ENCODE measurements at regions not wholly inside any gene's neighbourhood (a gene's known extent, or its start where the extent isn't known, plus 50 kb on each side); places are given as distances from the start of the nearest gene placed in this dataset.

- H3K4me1 Mint-ChIP-seq: no peaks in the 10 kb centered on the region
- whole genome bisulfite sequencing (ENCODE audit: insufficient coverage): no CpG with 5 or more reads among the region's 4 CpGs
- H3K9ac ChIP-seq (ENCODE audit: insufficient read depth, low read length, poor library complexity, severe bottlenecking): no peak overlapping the region
These were observed 2324.7 kb upstream of the AGA start for GRCh38 chr4:179766938-179767337.

GRCh38 chr4:179768996-179769395, 2326.8 kb upstream of the AGA start:
- Histone ChIP-seq H3K4me2 (replicated peaks; ENCODE audit: extremely low read depth, low read length, poor library complexity, severe bottlenecking) (no peak overlapping the region), H2AFZ (ENCODE audit: insufficient read depth, low read depth, low read length, poor library complexity, severe bottlenecking) (no peak overlapping the region), H3K4me1 (ENCODE audit: control insufficient read depth in 1 of 2, insufficient read depth in 2 of 2, low read length in 2 of 2) (no peaks in the 10 kb centered on the region), H3K9ac (ENCODE audit: insufficient read depth, low read length, poor library complexity, severe bottlenecking) (no peak overlapping the region), H3K9me3 (replicated peaks in 1 of 2; ENCODE audit: control insufficient read depth in 1 of 2, insufficient read depth in 1 of 2, low read length in 2 of 2) (peaks cover 6 to 7% of the 10 kb centered on the region in 2 donors), H3K36me3 (replicated peaks in 1 of 2; ENCODE audit: control insufficient read depth in 1 of 2, insufficient read depth in 2 of 2, low read length in 2 of 2) (no peaks in the 10 kb centered on the region), H3K27me3 (ENCODE audit: control insufficient read depth in 2 of 2, insufficient read depth in 2 of 2, low read length in 2 of 2) (no peaks in the 10 kb centered on the region), H3K27ac (ENCODE audit: low read depth in 1 of 2, low read length in 2 of 2) (no peak overlapping the region), H3K4me3 (replicated peaks in 1 of 3; ENCODE audit: low read depth in 2 of 3, low read length in 3 of 3) (no peak overlapping the region), H4K20me1 (ENCODE audit: insufficient read depth, low read length) (no peaks in the 10 kb centered on the region), H3K79me2 (ENCODE audit: insufficient read depth, low read length) (no peaks in the 10 kb centered on the region)
- H3K27ac Mint-ChIP-seq: no peak overlapping the region
- DNase-seq: no peak
- no CpG with 5 or more reads among the region's 3 CpGs for WGBS (ENCODE audit: insufficient coverage)
- no peak overlapping the region for H3K4me3 Mint-ChIP-seq
- no peak for TF ChIP-seq CTCF (IDR thresholded peaks at IDR 0.05)
- H3K9me3 Mint-ChIP-seq: peaks cover 0 to 7% (median 5%) of the 10 kb centered on the region in 7 donors
- no peaks in the 10 kb centered on the region for H3K27me3 Mint-ChIP-seq (ENCODE audit: low read depth in 3 of 3)
- no peaks in the 10 kb centered on the region for H3K4me1 Mint-ChIP-seq
- H3K36me3 Mint-ChIP-seq: no peaks in the 10 kb centered on the region
- intact Hi-C loops (cut with micrococcal nuclease): no loop called here

More at GRCh38 chr4:179766938-179767337, 2324.7 kb upstream of the AGA start:
- Histone ChIP-seq H3K4me3 (replicated peaks in 1 of 3; ENCODE audit: low read depth in 2 of 3, low read length in 3 of 3) (no peak overlapping the region), H3K79me2 (ENCODE audit: insufficient read depth, low read length) (no peaks in the 10 kb centered on the region), H3K27ac (ENCODE audit: low read depth in 1 of 2, low read length in 2 of 2) (no peak overlapping the region), H3K9me3 (replicated peaks in 1 of 2; ENCODE audit: control insufficient read depth in 1 of 2, insufficient read depth in 1 of 2, low read length in 2 of 2) (peaks cover 5 to 6% of the 10 kb centered on the region in 2 donors), H3K27me3 (ENCODE audit: control insufficient read depth in 2 of 2, insufficient read depth in 2 of 2, low read length in 2 of 2) (no peaks in the 10 kb centered on the region), H3K4me1 (ENCODE audit: control insufficient read depth in 1 of 2, insufficient read depth in 2 of 2, low read length in 2 of 2) (no peaks in the 10 kb centered on the region), H3K36me3 (replicated peaks in 1 of 2; ENCODE audit: control insufficient read depth in 1 of 2, insufficient read depth in 2 of 2, low read length in 2 of 2) (no peaks in the 10 kb centered on the region), H2AFZ (ENCODE audit: insufficient read depth, low read depth, low read length, poor library complexity, severe bottlenecking) (no peak overlapping the region), H3K4me2 (replicated peaks; ENCODE audit: extremely low read depth, low read length, poor library complexity, severe bottlenecking) (no peak overlapping the region), H4K20me1 (ENCODE audit: insufficient read depth, low read length) (no peaks in the 10 kb centered on the region)
- no peak overlapping the region for H3K27ac Mint-ChIP-seq
- H3K4me3 Mint-ChIP-seq: no peak overlapping the region
- H3K36me3 Mint-ChIP-seq: no peaks in the 10 kb centered on the region
- intact Hi-C loops (cut with micrococcal nuclease): no loop called here
- H3K27me3 Mint-ChIP-seq (ENCODE audit: low read depth in 3 of 3): no peaks in the 10 kb centered on the region
- DNase-seq: no peak
- H3K9me3 Mint-ChIP-seq: peaks cover 2 to 11% (median 8%) of the 10 kb centered on the region in 7 donors
- no peak for TF ChIP-seq CTCF (IDR thresholded peaks at IDR 0.05)

Measured in CD14-positive monocyte (primary cell).